EL (cell line): ENCODE measurements at regions not wholly inside any gene's neighbourhood (a gene's known extent, or its start where the extent isn't known, plus 50 kb on each side); places are given as distances from the start of the nearest gene placed in this dataset.
A peak's percentile ranks its signal among the peaks of the same experiment; 100 is the strongest.

ENCODE experiments used
- DNase-seq: peaks from one replicate; pipeline ENCODE4 v3.0.0-alpha.2; 2016

GRCh38 chr20:60064554-60065196 is 106.5 kb downstream of the CDH26 start:
- no peak for DNase-seq

- no peak for DNase-seq
These were observed 107.7 kb downstream of the CDH26 start for GRCh38 chr20:60065741-60066437.

- DNase-seq: no peak
These were observed 108.2 kb downstream of the CDH26 start for GRCh38 chr20:60066438-60066823.

- DNase-seq: no peak
These were observed 110.3 kb downstream of the CDH26 start for GRCh38 chr20:60068509-60068908.

- no peak for DNase-seq
These were observed 111.4 kb downstream of the CDH26 start for GRCh38 chr20:60069656-60070055.

GRCh38 chr20:60070791-60071190 is 112.6 kb downstream of the CDH26 start:
- DNase-seq: no peak

GRCh38 chr20:60071965-60072364 is 113.7 kb downstream of the CDH26 start:
- no peak for DNase-seq

GRCh38 chr20:60073086-60073485 is 114.9 kb downstream of the CDH26 start:
- DNase-seq: no peak

- DNase-seq: no peak
These were observed 115.3 kb downstream of the CDH26 start for GRCh38 chr20:60073504-60073903.

- no peak for DNase-seq
These were observed 116.1 kb downstream of the CDH26 start for GRCh38 chr20:60074276-60074675.

GRCh38 chr20:60078351-60079250 is 120.4 kb downstream of the CDH26 start:
- no peak for DNase-seq

GRCh38 chr20:60080401-60080800 is 122.2 kb downstream of the CDH26 start:
- no peak for DNase-seq

GRCh38 chr20:60085551-60086132 is 127.4 kb downstream of the CDH26 start:
- DNase-seq: no peak

GRCh38 chr20:60086821-60087562 is 128.8 kb downstream of the CDH26 start:
- no peak for DNase-seq

- no peak for DNase-seq
These were observed 129.4 kb downstream of the CDH26 start for GRCh38 chr20:60087563-60088105.

GRCh38 chr20:60088236-60088635 is 130.0 kb downstream of the CDH26 start:
- no peak for DNase-seq

- DNase-seq: no peak
These were observed 132.4 kb downstream of the CDH26 start for GRCh38 chr20:60090631-60091030.

GRCh38 chr20:60091305-60091704 is 133.1 kb downstream of the CDH26 start:
- DNase-seq: no peak

GRCh38 chr20:60091861-60092260 is 133.6 kb downstream of the CDH26 start:
- peak; percentile 17 for DNase-seq

- DNase-seq: no peak
These were observed 134.5 kb downstream of the CDH26 start for GRCh38 chr20:60092729-60093128.

- DNase-seq: no peak
These were observed 137.2 kb downstream of the CDH26 start for GRCh38 chr20:60095456-60095855.

- DNase-seq: no peak
These were observed 137.9 kb downstream of the CDH26 start for GRCh38 chr20:60096166-60096565.
